NCI-H2227 (cell line): ENCODE measurements at regions not wholly inside any gene's neighbourhood (a gene's known extent, or its start where the extent isn't known, plus 50 kb on each side); places are given as distances from the start of the nearest gene placed in this dataset.
A peak's percentile ranks its signal among the peaks of the same experiment; 100 is the strongest.
"Not testable (repeated sequence)": the region's sequence is repeated elsewhere in the genome, so short reads cannot be mapped to it uniquely, and the experiment has no call there.

Experiments used
- DNase-seq: peaks from one replicate; lab custom pipeline; 2025; ENCODE audit not compliant: unreplicated experiment; lab: John Stamatoyannopoulos, UW

DNA sequence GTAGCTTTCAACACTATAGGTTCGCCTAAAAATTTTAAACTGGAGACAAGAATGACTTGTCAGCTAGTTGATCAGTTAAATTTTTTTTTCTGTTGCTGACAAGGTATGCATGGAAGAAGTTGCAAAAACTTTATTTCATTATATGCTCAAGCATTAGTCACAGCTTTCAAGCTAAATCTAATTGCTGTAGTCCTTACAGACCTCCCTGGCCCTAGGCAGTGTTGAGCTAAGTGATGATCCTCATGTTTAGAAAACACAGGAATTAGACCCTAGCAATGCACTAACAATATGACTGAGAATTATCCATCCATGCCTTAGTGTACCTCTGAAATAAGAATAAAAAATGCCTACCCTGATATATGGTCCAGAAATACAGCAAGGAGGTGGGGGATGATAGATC lies 253.4 kb downstream of the SP3 start:
- DNase-seq = no peak

DNA sequence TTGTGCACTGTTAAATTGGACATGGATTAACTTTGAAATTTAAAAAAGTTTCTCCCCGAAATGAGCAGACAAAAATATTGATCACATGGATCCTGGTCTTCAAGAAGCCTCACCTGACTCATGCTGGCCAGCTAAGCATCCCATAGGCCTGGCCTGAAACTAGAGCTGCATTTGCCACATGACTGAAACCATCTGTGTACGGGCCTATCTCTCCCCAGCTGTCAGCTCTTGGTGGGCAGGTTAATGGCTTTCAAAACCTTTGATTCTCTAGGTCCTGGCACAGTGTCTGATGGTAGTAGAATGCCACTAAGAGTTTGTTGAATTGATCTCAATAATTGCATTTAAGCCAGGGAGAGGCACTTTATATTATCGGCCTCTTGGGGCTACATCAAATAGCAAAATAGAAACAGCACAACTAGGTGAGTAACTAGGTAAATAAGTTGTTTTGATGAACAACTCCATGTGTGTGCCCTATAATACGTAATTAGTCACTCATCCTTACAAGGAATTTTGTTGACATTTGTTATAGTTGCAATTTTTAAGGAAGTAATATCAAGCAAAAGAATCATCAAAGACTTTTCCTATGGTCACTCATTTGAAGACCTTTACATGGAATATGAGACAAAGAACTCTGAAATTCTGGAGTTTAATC lies 251.1 kb downstream of the SP3 start:
- no peak for DNase-seq

DNA sequence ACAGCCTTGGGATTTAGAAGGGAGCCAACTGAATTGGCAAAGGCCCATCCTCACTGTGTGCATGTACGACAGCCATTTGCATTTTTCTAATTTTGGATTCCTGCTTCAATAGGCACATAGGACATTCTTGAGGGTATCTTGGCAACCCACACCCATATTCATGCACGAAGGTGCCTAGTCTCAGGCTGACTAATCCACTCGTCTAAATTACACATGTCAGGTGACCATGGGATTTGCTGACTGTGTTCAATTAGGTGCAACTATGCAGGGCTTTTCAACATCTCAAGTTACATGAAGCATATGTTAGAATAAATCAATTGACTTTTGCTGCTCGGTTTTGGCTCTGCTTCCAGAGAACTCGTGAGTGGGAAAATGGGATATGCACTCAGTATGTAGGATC lies 249.7 kb downstream of the SP3 start:
- DNase-seq = no peak

DNA sequence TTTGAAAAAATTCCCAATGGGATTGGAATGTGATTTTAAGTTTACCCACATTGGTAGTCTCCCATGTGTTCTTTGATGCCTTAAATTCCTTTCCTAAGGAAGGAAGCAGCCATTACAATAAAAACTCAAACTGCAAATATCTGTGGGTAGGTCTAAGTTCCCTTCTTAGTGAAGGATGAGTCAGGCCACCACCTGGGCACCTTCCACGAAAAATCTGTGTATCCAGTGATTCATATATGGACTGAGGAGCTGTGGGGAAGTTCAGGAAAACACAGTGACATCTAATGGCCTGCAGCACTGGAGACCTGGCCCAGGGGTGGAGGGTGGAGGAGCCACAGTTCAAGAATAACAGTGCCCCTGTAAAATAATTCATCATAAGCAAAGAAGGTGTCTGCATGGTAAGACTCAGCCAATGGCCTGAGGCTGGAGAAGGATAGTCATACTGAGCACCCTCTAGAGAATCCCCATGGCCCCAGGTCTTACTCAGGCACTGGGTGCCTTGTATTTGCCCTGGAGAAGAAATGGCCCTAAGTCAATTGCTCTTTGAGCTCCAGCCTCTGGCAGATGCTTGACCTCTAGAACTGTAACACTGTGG lies 248.6 kb downstream of the SP3 start:
- DNase-seq = no peak

- DNase-seq = no peak
These were observed 245.7 kb downstream of the SP3 start for GRCh38 chr2:173719471-173719870.

DNA sequence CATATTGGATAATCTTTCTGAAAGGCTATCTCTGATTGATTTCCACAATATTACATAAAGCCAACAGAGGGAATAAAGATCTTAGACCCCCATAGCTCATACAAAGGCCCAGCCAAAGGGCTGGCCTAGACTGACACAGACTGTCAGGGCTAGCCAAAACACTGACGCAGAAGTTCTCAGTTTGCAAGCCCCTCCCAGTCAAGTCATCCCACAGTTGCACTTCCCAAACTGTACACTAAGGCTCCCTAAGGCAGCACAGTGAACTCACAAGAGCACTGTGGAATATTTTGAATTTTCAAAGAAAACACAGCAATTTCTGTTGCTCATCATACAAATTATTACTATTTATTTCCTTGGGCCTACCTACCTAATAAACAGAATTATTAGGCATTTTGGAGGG lies 244.9 kb downstream of the SP3 start:
- DNase-seq = no peak

- DNase-seq = no peak
These were observed 230.4 kb downstream of the SP3 start for GRCh38 chr2:173734797-173735196.

GRCh38 chr2:173737954-173738575 lies 227.1 kb downstream of the SP3 start:
- DNase-seq = not testable (repeated sequence)

DNA sequence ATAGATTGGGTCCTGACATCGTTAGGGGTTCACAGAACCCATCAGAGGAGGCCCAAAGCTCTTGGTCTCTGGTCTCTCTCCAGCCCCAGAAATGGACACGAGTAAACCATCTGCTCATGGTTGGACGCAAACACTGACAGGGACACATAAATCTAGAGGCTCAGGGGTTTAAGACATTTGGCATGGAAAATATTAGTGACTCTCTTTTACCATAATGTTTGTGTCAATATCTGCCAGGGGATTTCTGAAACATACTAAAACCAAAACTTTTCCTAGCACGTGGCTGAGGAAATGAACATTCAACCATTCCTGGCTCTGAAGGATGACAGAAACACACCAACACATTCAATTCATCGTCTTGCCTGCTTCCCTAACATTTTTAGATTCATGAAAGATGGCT lies 226.2 kb downstream of the SP3 start:
- no peak for DNase-seq

DNA sequence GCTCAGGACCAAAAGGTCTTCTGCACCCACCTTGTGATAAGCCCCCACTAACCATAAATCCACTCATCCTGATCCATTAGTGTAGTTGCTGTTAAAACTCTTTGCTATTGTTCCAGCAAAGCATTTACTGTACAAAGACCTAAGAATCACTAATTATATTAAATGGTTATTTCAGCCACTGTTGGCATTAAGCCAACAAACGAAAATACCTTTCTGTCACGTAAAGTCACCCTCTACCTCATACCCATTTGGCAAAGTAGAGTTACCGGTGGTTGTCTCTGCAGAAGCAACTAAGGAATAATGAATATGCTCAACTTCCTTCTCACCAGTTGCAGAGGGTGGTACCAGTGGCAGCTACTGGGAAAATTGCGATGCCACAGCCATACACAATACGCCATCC lies 224.5 kb downstream of the SP3 start:
- DNase-seq = no peak

GRCh38 chr2:173741759-173742158 lies 223.4 kb downstream of the SP3 start:
- DNase-seq = no peak

DNA sequence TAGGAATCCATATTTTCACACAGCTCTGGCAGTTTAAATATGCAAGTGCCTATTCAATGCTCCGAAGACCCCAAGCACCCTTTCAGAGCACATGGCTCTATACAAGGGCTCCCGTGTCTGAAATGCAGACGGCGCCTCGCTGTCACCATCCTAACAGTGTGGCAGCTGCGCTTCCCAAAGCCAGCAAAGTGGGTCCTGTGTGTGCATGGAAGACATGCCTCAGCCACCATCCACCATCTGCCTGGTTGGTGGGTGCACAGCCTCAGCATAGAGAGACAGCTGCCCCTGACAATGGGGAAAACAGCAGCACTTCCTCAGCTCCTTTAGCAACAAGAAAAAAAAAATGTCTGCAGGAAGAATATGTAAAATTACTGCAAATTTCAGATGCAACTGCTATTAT lies 218.1 kb downstream of the SP3 start:
- no peak for DNase-seq

GRCh38 chr2:173749315-173749714 lies 215.9 kb downstream of the SP3 start:
- no peak for DNase-seq

GRCh38 chr2:173750353-173750801 lies 214.8 kb downstream of the SP3 start:
- peak; percentile 22 for DNase-seq

DNA sequence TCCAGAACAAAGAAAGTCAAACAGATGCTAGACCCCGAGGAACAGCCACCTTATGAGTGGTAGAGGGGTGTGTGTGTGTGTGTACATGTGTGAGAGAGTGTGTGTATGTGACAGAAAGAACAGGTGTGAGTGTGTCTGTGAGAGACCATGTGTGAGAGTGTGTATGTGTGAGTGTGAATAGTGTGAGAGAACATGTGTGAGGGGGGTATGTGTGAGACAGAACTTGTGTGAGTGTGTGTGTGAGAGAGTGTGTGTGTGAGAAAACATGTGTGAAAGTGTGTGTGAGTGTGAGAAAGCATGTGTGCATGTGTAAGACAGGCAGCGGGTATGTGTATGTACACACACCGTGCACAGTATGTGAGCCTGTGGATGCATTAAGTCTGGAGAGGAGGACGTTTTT lies 214.3 kb downstream of the SP3 start:
- DNase-seq = no peak

DNA sequence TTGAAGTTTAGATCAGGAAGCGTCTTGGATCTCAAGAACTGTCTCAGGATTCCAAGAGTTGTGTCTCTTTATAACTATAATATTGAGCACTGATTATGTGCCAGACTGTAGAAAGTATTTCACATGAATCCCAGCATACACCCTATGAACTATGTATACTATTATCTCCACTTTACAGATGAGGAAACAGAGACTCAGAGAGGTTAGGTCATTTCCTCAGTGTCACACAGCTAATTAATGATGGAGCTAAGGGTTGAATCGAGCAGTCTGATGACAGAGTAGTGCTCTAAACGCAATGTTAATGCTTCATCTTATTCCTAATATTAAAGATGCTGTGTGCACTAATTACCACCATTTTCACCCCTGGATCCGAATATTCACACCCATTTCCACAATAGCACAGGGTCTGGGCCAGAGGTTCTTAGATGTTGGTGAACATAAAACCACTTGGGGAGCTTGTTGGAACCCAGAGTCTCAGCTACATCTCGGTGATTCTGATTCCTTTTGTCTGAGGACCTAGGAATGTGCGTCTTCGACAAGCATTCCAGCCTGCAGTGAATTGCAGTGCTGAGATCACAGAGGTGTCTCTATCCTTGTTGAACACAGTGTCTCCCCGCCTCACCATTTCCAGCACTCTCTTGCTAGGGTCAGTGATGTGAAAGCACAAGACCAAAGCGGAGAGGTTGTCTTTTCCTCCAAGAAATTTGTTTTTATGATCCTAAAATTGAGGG lies 213.8 kb downstream of the SP3 start:
- no peak for DNase-seq

DNA sequence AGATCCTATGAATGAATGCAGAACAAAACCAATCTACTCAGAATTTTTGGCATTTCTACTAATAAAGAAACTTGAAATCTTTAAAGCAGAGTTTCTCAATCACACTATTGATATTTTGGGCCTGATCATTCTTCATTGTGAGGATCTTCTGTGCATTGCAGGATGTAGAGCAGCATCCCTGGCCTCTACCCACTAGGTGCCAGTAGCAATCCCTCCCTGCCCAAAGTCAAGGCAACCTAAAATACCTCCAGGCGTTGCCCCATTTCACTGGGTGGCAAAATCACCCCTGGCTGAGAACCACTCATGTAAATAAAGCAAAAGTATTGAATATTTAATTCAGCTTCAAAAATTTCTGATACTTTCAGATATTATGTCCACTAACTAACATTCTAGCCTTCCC lies 213.0 kb downstream of the SP3 start:
- DNase-seq = no peak

GRCh38 chr2:173753441-173753840 lies 211.7 kb downstream of the SP3 start:
- no peak for DNase-seq

- DNase-seq = no peak
These were observed 211.0 kb downstream of the SP3 start for GRCh38 chr2:173754165-173754564.

GRCh38 chr2:173754837-173755236 lies 210.3 kb downstream of the SP3 start:
- no peak for DNase-seq

DNA sequence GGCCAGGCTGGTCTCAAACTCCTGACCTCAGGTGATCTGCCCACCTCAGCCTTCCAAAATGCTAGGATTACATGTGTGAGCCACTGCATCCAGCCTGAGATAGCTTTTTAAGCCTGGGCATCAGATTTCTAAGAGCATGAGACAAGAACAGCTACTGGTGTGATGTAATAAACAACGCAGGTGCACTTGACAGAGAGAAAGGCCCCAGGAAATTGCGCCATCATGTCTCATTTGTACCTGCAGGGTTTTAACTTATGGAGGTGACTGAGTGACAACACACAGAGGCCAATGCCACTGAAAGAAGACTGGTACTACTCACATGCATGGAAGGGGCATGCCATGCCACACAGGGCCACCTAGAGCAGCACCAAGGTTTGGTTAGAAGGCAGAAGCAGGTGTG lies 209.4 kb downstream of the SP3 start:
- DNase-seq = no peak

- DNase-seq = no peak
These were observed 205.2 kb downstream of the SP3 start for GRCh38 chr2:173759959-173760358.
